HG03565 (cell line): ENCODE measurements at regions not wholly inside any gene's neighbourhood (a gene's known extent, or its start where the extent isn't known, plus 50 kb on each side); places are given as distances from the start of the nearest gene placed in this dataset.
"Not testable (repeated sequence)": the region's sequence is repeated elsewhere in the genome, so short reads cannot be mapped to it uniquely, and the experiment has no call there.

Experiments
- ATAC-seq: cut with Tn5 transposase; IDR thresholded peaks from one replicate; pipeline ENCODE4 v1.9.1; 2021; ENCODE audit warnings: mild to moderate bottlenecking, moderate library complexity; ENCODE audit not compliant: unreplicated experiment

DNA sequence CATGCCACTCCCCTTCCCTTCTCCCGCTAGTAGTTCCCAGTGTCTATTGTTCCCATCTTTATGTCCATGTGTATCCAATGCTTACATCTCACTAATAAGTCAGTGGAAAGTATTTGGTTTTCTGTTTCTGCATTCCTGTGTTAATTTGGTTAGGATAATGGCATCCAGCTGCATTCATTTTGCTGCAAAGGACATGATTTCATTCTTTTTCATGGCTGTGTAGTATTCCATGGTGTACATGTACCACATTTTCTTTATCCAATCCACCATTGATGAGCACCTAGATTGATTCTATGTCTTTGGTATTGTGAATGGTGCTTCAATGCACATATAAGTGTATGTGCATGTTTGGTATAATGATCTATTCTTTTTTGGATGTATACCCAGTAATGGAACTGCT lies 502.5 kb upstream of the MAP2 start:
- not testable (repeated sequence) for ATAC-seq

DNA sequence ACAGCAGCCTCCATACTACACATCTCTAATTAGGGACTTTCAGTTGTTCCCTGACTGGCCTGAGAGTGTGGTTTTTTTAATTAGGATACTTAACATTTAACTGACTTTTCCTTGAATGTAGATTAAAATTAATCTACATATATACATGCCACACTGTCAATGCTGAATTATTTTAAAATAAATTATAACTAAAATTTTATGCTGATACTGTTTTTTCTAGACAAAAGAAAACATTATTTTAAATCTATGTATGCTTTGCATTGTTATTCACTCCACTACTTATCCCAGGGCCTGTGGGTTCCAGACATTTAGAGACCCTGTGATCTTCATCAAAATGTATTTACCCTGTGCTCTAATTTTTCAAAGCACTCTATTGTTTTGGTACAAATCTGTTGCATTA lies 496.0 kb upstream of the MAP2 start:
- no peak for ATAC-seq

DNA sequence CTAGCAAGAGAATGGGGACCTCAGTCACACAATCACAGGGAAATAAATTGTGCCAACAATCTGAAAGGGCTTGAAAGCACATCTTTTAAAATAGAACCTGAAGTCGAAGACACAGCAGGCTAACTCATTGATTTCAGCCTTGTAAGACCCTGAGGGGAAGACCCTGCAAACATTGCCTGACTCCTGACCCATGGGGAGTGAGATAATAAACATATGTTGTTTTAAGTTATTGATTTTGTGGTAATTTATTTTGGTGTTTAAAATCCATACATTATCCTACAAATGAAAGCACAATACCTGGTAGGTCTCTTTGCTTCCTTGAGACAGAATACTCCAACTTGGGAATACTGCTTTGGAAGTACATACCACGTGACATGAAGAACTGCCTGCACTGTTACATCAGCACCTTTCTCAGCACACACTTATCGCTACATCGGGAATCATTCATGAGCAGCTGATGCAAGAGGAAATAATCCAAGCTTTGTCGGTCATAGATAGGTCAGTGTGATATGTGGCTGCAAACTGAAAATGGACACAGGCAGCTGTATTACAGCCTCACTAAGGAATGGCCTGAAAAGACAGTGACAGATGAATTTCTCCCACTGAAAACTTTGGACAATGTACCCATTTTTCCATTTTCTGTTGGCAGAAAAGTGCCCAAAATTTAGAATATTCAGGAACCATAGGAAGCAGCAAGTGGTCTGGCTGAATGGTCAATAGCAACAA lies 494.5 kb upstream of the MAP2 start:
- no peak for ATAC-seq

DNA sequence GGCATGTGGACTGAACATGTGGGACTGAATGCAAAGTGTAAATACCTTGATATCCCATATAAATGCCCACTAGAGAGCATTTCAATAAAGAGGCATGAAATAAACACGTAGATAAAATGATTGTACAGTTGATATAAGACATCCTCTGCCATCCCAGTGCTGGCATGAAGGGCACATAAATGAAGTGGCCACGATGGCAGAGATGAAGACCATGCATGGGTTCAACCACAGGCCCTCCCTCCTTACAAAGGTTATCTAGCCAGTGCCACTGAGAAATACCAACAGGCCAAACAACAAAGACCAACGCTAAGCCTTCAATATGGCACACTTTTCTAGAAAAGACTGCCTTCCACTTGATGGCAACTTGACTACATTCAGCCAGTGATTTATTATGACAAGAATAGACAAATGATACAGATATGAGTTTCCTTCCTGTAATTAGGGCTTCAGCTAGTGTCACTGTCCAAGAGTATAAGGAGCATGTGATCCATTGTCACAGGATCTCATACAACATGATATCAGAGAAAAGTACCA lies 493.9 kb upstream of the MAP2 start:
- no peak for ATAC-seq

DNA sequence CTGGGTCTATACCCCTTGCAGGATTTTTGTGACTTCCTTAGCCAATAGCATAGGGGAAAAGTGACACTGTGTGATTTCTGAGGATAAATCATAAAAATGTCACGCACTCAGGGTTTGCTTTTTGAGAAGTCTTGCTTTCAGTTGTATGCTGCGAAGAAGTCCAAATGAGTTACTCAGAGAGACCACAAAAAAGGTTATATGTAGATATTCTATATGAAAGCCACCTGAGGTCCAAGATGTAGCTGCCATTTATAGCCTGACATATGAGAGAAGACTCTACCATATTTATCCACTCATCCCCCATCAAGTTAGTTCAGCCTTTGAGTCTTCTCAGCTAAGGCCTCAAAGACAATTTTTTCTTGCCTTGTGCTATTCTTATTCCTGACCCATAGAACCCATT lies 488.3 kb upstream of the MAP2 start:
- ATAC-seq = no peak

DNA sequence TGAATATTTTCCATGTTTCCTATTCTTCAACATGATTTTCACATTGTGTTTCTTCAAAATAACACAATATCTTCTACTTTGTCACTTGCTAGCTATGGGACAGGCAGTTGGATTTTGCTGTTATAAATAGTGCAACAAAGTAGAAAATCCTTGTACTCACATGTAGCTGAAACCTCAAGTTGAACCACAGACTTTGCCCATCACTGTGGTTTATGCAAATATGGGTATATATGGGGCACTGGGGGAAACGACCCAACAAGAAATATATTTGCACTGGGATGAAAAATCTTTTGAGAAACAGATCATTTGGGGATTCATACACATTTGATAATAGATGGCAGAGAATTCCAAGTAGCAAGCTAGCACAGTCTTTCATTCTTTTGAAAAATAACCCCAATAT lies 486.3 kb upstream of the MAP2 start:
- ATAC-seq = no peak

DNA sequence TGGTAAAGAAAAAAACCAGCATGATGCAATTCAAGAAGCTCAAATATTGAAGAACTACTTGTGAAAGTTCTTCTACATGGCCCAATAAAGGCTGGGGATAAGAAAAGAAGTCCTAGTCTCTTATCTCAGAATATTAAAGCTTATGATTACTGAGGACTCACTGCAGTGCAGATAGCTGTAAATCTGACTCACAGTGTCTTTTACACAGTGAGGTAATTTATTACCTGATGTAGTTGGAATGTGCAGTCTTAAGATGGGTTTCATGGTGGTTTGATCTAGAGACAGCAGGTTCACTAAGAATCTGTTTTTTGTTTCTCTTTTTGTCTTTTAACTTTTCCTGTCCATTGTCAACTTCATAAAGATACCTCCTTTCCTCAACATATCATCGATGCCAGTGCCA lies 484.0 kb upstream of the MAP2 start:
- no peak for ATAC-seq

DNA sequence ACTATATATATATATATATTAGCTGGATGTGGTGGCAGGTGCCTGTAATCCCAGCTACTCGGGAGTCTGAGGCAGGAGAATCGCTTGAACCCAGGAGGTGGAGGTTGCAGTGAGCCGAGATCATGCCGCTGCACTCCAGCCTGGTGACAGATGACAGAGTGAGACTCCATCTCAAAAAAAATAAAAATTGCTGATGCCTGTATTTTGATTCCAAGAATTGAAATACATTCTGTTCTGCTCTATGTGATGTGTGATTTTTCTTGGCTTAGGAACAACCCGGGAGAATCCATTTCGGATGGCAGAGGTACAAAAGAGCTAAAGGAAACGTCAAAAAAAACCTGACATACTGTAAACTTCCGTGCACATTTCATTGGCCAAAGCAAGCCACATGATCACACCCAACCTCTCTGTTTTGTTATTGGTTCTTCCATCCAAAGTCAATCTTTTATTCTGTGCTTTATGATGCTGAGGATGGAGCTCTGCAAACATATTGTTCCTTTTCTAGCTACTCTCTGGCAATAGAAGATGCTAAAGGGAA lies 478.1 kb upstream of the MAP2 start:
- ATAC-seq = no peak

DNA sequence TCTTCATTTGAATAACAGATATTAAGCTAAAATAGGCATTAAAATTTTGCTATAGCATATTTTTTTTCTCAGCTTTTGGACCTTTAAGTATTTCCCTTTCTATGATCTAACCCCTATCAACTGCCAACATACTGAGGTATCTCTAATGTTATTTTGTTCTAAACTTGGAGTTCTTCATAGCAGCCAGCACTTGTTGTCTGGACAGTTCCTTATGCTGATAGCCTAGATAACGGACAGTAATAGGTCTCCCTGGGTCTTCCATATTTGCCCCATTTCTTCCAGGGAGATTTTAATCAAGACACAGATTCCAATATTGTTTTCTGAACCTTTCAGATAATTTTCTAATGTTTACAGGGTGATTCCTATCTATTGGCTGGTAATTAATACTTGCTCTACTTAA lies 475.8 kb upstream of the MAP2 start:
- no peak for ATAC-seq

DNA sequence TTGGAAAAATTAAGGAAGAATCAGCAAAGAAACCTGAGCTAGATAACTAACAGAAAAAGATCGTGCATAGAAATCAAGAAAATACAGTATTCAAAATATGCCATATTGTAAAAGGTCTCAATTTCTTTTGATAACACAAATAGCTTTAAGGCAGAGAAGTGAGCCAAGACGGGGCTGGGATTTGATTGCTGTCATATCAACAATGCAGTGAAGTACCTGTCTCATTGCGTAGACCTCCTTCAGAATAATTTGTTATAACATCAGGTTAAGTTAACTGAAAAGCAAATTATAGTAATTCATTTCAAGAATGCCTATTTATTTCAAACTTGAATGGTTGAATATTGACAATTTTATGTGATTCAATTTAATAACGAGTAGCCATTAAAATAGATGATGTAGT lies 453.8 kb upstream of the MAP2 start:
- ATAC-seq = no peak

DNA sequence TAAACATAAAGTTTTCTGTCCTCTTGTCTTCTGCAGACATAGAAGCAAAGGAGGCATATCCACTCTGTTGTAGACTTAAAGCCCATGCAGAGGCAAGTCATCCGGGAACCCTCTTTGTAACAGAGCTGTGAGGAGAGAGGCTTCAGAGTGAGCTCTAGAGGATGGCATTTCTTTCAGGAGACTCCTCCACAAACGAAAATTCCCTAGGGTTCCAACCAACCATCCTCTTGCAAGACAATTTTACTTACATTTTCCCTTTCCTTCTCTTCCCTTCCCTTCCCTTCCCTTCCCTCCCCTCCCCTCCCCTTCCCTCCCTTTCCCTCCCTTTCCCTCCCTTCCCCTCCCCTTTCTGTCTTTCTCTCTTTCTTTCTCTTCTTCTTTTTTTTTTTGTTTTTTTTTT lies 446.3 kb upstream of the MAP2 start:
- no peak for ATAC-seq

DNA sequence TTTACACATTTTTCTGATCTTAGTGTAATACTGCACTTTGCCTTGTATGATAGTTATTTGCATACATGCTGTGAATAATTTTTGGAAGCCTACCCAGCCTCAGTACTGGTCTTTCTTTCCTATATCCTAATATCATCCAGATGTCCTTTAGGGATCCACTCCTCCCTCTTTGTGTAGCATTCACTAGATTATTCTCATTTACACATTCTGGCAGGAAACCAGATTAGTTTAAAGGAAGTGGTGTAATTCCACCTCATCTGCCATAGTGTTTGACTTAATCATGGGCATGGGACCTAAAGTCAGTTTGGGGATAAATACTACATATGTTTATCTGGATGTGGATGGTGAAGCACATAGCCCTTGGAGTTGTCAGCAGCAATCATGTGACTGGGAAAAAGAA lies 444.9 kb upstream of the MAP2 start:
- no peak for ATAC-seq

DNA sequence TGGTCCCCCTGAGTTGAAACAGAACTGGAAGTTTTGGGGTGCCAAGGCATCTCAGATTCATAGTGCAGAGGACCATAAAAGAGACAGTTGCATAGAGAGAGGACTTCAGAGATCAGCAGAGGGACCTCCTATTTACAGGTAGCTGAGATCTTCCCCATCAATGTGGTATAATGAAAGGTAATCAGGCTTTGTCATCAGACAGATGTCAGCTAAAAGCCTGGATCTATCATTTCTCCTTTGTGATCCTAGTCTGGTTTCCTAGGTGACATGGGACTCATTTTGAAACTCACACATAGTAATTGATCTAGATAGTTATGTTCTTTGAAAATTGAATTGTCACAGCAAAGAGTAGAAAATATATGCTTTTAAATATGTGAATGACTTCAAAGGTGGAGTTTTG lies 443.5 kb upstream of the MAP2 start:
- no peak for ATAC-seq

DNA sequence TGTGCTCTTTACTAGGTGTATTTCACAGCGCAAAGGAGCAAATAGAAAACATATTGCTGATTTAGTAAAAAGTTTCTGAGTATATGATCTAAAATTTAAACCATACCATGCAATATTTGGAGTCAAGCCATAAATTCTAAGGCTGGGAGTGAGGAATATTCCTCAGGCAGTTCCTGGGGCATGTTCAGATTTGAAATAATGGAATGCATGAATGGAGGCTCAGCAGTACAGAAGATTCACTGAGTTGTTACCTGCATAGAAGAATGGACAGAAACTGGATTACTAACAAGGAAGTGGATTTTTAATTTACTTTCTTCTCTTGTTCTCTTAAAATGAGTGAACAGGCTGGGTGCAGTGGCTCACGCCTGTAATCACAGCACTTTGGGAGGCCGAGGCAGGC lies 441.0 kb upstream of the MAP2 start:
- no peak for ATAC-seq

DNA sequence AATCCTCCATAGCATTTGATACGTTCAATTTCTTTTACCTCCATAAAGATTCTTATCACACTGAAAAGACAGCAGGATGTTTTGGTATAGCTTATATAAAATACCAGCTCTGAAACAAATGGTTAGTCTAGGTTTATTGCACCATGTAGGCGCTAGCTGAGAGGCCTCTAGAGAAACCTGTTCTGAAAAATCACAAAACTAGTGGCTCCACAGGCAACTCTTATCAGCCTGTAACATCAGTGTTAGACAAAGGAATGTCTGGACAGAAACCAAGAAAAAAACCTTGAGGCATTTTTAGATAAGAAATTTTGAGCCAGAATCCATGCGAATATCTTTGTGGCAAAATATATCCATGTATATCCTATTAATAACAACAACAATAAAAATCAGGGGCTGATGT lies 440.4 kb upstream of the MAP2 start:
- no peak for ATAC-seq

DNA sequence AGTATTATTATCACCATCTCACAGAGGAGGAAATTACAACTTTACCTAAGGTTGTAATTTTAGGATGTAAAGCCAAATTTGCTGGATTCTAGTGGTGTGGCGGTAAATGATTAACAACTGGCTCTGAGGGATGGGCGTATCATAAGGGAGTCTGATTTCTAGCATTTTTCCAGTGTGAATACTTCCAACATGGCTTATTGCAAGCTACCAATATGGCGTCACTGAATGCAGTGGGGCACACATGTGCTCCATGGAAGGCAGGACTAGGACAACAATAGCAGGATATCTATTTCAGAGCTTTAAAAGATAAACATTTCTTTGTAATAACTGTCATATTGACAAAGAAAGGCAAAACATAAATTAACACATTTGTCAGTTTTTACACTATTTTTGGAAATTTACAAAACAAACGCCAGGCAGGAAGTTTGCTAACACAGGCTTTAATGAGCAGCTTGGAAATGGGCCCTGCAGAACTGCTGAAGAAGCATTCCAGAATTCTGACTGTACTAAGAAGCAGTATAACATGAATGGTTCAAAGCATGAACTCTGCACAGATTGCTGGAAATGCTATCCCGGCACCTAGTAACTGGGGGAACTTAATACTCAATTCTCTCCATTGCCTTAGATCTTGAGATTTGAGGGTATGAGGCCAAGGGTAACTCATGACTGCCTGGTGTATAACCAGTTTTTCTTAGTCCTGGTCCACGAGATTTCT lies 439.3 kb upstream of the MAP2 start:
- ATAC-seq = no peak

DNA sequence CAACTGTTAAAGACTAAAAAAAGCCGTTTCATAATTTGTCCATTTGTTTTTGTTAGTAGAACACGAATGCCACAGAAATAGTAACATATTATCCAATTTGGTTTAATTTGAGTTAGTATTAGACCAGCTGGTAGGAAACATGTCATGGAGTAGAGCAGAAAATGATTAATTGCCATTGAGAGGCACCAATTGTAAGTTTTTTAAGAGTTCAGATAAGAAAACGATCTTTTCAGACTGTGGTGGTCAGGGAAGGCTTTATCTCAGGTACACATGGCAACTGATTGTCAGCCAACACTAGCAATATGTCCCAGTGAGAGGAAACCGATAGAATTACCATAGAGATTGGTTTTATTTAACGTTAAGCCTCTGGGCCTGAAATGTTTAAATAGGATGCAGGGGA lies 438.2 kb upstream of the MAP2 start:
- ATAC-seq = no peak

DNA sequence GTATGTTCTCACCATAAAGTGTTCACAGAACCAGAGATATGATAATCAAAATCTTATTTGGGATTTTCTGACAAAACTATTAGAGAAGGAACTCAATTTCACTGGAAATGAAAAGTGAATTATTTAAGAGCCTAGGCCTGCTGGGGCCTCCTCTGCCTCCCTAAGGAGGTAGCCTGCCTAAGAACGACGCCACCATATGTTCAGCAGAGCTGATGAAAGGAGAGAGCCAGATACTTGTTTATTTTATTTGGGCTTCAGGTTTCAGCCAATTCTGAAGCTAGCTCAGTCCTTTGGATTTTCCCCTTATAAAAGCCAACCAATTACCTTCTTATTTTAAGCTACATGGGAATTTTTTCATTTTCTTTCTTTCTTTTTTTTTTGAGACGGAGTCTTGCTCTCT lies 433.1 kb upstream of the MAP2 start:
- no peak for ATAC-seq

DNA sequence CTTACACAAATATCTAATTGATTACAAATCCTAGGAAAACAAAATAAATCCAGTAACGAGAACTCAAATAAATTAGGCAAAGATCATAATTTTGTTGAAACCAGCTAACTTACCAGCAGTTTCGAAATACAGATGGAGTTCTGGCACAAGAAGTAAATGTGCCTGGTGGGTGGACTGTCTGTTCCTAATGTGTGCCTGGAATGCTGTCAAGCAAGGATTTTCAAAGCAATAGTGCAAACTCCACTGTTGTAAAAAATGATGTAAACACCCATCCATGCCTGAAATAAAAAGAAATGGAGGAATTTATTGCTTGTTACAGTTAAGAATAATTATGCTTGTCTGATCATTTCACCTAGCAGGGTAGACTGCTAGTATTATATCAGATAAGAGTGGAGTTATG lies 423.9 kb upstream of the MAP2 start:
- ATAC-seq = no peak

DNA sequence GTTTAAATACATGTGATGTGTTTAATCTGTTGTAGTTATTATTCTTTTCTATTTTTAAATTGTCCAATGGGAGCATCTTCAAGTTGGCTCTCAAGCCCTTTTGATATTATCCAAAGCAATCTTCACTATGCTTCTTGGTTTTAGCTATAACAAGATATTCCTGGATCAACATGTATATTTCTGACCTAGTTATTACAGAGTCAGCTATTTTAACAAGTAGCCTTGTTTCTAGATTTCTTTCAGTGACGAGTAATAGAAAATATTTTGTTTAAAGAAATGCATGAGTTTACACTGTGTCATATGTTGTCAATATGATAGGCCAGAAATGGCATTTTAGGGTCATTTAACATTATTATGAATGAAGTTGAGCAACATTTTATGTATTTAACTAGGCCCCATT lies 421.8 kb upstream of the MAP2 start:
- ATAC-seq = no peak

DNA sequence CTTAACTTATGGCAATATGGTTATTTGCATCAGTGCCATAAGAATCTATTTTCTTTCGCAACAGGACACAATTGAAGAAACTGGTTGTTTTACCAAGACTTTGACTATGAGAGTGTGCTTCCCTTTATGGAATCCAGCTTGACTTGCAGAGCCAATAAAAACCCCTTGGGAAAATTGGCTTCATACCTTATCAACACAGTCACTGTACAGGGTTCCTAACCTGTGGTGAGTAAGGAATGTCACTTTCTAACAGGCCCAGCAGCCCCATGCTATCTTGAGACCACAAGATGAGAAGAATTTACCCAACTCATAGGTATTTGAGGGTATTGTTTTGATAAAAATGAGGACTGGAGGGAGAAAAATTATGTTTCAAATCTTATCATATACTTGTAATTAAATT lies 418.5 kb upstream of the MAP2 start:
- no peak for ATAC-seq

DNA sequence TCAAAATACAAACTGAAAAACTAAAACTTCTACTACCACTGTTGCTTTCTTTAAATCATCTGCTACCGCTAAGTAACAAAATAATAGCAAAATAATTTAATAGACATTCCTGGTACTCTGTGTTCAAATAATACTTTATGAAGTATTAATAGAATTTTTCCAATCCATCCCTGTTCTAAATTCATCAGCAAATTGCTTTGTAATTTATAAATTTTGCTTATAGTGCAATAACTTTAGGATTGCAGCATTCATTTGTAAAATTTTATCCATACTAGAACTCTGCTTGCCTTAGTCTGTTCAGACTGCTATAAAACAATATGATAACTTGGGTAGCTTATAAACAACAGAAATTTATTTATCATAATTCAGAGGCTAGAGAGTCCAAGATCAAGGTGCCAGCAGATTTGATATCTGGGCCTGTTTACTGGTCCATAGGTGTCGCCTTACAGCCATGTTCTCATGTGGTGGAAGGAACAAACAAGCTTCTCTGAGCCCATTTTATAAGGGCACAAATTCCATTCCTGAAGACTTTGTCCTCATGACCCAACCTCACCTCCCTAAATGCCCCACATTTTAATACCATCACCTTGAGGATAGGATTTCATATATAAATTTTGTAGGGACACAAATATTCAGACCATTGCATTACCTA lies 415.1 kb upstream of the MAP2 start:
- ATAC-seq = no peak
